GM10266 (cell line): ENCODE measurements at regions not wholly inside any gene's neighbourhood (a gene's known extent, or its start where the extent isn't known, plus 50 kb on each side); places are given as distances from the start of the nearest gene placed in this dataset.
"Not testable (repeated sequence)": the region's sequence is repeated elsewhere in the genome, so short reads cannot be mapped to it uniquely, and the experiment has no call there.

ENCODE experiments used
- DNase-seq: peaks from one replicate; pipeline ENCODE4 v3.0.0; 2012; ENCODE audit errors: extremely low spot score
- CTCF ChIP-seq: IDR thresholded peaks from 2 replicates; pipeline ENCODE4 v1.5.1; 2012; ENCODE audit warnings: mild to moderate bottlenecking, low read depth; ENCODE audit not compliant: control insufficient read depth, insufficient read depth; ENCODE audit errors: missing control alignments

GRCh38 chrX:101823236-101823635 lies 108.6 kb downstream of the ZMAT1 start:
- TF ChIP-seq CTCF = no peak

DNA sequence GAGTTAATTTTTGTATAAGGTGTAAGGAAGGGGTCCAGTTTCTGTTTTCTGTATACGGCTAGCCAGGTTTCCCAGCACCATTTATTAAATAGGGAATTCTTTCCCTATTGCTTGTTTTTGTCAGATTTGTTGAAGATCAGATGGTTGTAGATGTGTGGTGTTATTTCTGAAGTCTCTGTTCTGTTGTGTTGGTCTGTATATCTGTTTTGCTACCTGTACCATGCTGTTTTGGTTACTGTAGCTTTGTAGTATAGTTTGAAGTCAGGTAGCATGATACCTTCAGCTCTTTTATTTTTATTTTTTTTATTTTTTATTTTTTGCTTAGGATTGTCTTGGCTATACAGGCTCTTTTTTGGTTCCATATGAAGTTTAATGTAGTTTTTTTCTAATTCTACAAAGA lies 114.1 kb downstream of the ZMAT1 start:
- DNase-seq = not testable (repeated sequence)

More at GRCh38 chrX:101823236-101823635, 108.6 kb downstream of the ZMAT1 start:
- no peak for DNase-seq

DNA sequence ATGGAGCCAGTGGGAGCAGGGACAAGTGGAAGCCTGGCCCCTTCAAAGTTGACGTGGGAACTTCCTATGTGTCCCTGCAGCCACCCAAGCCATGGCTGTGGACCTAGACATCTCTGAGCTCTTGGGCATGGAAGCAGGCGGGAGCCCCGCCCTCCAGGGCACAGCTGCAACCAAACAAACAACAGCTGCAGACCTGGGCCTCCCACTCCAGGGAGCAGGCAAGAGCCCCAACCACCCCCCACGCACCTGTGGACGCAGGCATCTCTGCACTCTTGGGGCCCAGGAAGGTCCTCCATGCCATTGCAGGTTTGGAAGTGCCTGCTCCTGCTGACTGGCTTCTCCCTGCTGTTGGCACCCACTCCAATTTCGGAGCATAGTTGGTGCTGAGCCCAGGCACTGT lies 118.6 kb downstream of the ZMAT1 start:
- DNase-seq = no peak
- no peak for TF ChIP-seq CTCF

DNA sequence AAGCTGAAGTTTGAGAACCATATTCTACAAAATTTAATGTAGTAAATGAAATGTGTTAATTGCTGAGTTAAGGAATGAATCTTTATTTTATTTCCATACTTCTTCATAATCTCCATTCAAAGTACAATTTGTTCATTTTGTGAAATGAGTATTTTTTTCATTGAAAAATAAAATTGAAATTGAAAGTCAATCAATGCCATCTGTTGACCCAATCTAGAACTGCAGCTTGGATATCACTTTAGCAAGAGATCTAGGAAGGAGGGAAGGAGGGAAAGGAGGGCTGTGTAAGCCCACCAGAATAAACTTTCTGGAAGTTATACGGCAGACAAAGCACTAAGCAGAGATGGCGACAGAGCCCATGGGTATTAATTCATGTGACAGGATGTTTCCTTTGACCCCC lies 128.4 kb downstream of the ZMAT1 start:
- DNase-seq = no peak
- TF ChIP-seq CTCF = peak; percentile 44

- peak; percentile 59 for DNase-seq
- peak; percentile 56 for TF ChIP-seq CTCF
Observed at GRCh38 chrX:101799387-101799786, 132.4 kb downstream of the ZMAT1 start.

GRCh38 chrX:101787934-101788333 lies 128.3 kb upstream of the ARMCX2 start:
- TF ChIP-seq CTCF = no peak

GRCh38 chrX:101785142-101785541 lies 125.5 kb upstream of the ARMCX2 start:
- DNase-seq = no peak
- TF ChIP-seq CTCF = no peak

More at GRCh38 chrX:101787934-101788333, 128.3 kb upstream of the ARMCX2 start:
- DNase-seq = no peak

DNA sequence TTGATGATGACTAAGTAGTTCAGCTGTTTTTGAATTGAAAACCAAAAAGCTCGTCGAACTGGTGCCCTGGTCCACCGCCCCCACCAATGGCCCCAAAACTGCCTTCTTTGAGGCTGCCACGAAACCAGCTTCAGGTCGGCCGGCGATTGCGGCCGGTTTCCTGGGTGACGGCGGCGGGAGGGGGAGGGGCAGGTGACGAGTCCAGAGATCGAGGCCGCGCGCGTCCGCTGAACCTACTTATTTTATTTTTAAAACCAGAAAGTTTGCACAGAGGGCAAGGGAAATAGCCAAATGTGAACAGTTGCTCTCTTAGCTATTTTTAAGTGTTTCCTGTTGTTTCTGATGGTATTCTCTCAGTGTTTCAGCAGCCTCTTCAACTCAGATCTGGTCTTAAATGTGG lies 120.8 kb upstream of the ARMCX2 start:
- DNase-seq = not testable (repeated sequence)
